ENCODE measurements at regions not wholly inside any gene's neighbourhood (a gene's known extent, or its start where the extent isn't known, plus 50 kb on each side); places are given as distances from the start of the nearest gene placed in this dataset.
A peak's percentile ranks its signal among the peaks of the same experiment; 100 is the strongest.
"Not testable (repeated sequence)": the region's sequence is repeated elsewhere in the genome, so short reads cannot be mapped to it uniquely, and the experiment has no call there.

DNA sequence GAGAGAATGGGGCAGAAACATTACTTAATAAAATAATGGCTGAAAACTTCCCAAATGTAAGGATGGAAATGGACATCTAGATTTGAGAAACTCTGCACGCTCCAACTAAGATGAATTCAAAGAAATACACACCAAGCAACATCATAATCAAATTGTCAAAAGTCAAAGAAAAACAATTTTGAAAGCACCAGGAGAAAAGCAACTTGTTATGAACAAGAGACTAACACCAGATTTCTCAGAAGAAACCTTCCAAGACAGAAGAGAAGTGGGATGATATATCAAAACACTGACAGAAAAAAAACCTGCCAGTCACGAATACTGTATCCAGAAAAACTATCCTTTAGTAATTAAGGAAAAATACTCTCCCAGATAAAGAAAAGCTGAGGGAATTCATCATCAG, 208.6 kb upstream of the SAMSN1 start:
- DNase-seq (ENCODE audit: low spot score): no peak

DNA sequence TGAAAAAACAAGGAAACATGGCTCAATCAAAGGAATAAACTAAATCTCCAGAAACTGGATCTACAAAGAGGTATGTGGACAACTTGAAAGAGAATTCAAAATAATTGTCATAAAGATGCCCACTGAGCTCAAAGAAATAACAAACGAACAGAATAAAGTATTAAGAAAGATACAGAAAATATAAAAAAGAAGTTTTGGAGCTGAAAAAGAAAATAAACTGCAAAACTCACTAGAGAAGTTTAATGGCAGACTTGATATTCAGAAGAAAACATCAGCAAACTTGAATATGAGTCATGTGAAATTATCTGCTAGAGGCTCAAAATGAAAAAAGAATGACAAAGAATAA, 208.1 kb upstream of the SAMSN1 start:
- no peak for DNase-seq (ENCODE audit: low spot score)

GRCh38 chr21:14753466-14754258, 207.5 kb upstream of the SAMSN1 start:
- no peak for DNase-seq (ENCODE audit: low spot score)

GRCh38 chr21:14753069-14753465, 207.0 kb upstream of the SAMSN1 start:
- DNase-seq (ENCODE audit: low spot score): no peak

DNA sequence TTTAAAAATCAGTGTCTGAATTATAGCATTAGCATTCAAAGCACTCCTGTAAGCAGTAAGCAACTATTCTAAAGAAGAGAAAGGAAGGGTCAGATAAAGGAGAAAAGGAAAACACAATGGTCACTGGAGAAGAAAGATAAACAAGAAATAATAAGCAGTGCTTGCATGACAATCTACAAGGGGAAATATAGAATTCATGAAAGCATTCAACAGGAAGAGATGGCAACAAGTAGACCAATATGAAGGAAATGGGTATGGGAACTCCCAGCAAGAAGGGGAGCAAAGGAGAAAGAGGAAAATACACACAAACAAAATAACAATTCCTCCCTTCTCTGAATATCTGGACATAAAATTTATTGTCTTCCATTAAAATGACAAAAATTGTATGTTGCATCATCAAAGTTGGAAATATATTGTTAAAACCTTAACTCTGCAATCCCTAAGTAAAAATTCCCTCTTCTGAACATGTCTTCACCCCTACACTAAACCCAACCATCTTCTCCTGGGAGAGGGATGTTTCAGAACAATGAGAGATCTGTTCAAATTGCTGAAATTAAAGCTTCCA, 206.3 kb upstream of the SAMSN1 start:
- no peak for DNase-seq (ENCODE audit: low spot score)

- no peak for DNase-seq (ENCODE audit: low spot score)
Observed at GRCh38 chr21:14751602-14752344, 205.7 kb upstream of the SAMSN1 start.

DNA sequence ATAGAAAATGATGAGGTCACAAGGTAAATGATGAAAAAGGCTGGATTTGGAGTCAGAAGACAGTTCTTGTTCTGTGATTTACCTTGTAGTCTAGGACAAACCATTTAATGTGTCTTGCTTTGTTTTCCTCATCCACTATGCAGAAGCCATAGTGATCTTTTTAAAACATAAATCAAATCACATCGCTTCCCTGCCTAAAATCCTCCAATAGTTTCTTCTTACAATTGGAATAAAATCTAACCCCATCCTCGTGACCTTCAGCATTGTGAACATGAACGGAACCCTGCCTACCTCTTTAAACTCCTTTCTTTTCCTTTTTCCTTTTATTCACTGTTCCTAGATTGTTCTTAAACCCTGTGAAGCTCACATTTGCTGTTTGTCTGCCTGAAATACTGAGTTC, 204.9 kb upstream of the SAMSN1 start:
- DNase-seq (ENCODE audit: low spot score): no peak

DNA sequence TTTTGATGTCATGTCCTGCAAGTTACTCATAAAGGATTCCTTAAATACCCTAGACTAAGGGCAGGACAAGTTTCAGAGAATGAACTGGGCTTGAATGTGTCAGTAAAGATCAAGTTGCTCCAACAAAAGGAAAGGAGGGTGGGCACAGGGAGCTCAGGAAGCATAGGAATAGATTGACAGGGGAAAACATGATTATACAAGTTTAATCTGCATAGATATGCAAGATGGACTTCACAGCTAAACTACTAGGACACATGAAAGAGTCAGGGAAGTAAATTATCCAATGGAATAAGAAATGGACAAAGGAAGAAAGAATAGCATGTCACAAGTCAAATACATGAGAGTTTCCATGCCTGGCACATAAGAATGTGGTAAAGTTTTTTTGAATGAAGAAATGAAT, 203.9 kb upstream of the SAMSN1 start:
- no peak for DNase-seq (ENCODE audit: low spot score)

DNA sequence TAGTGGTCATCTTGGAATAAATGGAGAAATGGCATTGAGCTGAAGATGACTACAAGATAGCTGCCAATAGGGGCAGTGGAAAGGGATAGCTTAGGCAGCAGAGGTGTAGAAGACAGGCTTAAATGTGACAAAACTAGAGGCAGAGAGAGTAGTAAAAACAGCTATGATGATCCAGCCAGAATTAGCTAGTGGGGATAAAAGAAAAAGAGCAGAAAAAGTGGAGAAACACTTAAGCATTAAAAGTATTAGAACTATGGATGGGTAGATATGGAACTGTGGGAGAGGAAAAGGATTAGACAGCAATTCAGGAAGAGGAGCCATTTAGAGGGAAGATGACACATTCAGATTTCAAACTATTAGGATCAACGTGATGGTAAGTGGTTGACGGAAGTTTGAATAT, 202.5 kb upstream of the SAMSN1 start:
- no peak for DNase-seq (ENCODE audit: low spot score)

- DNase-seq (ENCODE audit: low spot score): no peak
Observed at GRCh38 chr21:14744368-14744767, 198.3 kb upstream of the SAMSN1 start.

GRCh38 chr21:14742119-14742518, 196.0 kb upstream of the SAMSN1 start:
- DNase-seq (ENCODE audit: low spot score): no peak

GRCh38 chr21:14741256-14741655, 195.1 kb upstream of the SAMSN1 start:
- no peak for DNase-seq (ENCODE audit: low spot score)

DNA sequence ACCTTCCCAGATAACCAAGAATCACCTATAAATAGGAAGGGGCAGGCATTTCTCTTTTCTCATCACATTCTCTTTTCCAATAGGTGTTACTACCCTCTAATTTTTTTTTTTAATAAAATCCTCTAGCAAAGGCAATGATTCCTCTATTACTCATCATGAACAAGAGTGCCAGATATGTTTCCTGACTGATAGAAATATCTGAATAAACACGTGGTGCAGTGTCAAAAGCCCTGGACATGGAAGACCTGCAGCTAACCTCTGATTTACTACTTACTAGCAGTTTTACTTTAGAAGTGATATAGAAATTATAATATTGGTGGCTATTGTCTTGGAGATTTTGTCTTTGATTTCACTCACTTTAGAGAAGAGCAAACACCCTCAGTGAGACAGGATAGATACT, 194.6 kb upstream of the SAMSN1 start:
- DNase-seq (ENCODE audit: low spot score): no peak

- DNase-seq (ENCODE audit: low spot score): no peak
Observed at GRCh38 chr21:14740116-14740515, 194.0 kb upstream of the SAMSN1 start.

DNA sequence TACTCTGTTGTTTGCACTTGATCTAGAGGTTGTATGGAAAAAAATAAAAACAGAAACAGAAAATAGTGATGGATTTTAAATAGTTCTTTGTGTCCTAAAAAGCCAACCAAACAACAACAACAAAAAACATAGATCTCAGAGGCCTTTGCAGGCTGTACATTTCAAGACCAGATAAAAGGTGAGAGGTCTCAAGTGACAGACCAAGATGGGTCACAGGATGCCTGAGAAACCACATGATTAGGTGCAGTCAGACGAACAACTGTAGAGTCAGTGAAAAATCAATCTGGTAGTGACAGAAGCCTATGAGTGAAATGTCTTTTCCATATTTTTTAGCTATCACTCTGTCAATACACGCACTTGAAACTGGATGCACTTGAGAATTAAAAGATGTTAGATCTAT, 193.5 kb upstream of the SAMSN1 start:
- DNase-seq (ENCODE audit: low spot score): no peak

DNA sequence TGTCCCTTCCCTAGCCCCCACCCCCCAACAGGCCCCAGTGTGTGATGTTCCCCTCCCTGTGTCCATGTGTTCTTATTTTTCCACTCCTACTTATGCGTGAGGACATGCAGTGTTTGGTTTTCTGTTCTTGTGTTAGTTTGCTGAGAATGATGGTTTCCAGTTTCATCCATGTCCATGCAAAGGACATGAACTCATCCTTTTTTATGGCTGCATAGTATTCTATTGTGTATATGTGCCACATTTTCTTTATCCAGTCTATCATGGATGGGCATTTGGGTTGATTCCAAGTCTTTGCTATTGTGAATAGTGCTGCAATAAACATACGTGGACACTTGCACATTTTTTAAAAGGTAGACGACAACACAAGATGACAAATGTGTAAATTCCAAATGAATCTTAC, 192.5 kb upstream of the SAMSN1 start:
- not testable (repeated sequence) for DNase-seq (ENCODE audit: low spot score)

DNA sequence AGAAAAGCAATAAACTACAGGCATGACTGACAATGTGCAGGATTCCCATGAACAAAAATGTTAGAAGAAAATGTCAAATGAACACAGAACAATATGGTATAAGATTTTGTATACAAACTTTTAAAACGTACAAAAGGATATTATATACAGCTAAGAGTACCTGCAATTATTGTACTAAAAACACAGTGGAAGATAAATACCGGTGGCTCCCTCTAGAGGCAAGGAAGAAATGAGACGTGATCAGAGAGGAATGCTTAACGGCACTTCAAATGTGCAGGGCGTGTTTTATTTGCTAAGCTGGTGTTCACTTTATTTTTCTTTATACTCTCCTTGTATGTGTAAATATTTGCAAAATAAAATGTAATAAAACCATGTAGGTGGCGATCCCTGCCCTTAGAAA, 191.8 kb upstream of the SAMSN1 start:
- peak; percentile 12 for DNase-seq (ENCODE audit: low spot score)

DNA sequence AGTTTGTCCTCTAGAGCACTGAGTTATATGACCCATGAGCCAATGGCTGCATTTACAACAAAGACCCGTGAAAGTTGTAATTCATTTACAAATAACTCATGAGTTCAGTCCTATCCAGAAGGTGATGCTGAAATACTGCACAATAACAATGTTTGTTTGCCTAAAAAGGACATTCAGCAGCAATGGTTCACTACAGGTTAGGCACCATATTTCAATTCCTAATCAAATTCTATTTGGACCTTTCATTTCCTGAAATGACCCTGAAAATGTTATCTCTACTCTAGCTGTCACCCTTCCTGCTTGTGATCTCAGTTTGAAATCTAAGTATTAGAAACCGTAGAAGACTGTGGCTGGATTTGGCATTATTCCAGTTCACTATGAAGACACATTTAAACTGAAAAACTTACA, 191.2 kb upstream of the SAMSN1 start:
- DNase-seq (ENCODE audit: low spot score): no peak

- no peak for DNase-seq (ENCODE audit: low spot score)
Observed at GRCh38 chr21:14736672-14737071, 190.6 kb upstream of the SAMSN1 start.

DNA sequence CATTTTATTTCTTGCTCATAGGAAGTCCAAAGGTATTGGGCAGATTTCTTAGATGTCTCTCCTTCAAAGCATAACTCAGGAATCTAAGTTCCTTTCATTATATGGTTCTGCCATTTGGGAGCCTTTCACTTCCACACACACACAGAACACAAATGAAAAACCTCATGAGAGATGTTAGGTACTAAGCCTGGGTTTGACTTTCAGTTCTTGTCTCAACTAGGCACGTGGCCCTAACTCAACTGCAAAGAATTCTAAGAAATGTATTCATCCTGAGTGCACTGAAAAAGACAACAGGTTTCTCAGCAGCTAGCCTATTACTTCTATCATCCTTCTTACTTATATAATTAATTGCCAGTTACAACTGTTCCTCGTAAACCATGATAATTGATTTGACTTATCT, 190.0 kb upstream of the SAMSN1 start:
- no peak for DNase-seq (ENCODE audit: low spot score)

DNA sequence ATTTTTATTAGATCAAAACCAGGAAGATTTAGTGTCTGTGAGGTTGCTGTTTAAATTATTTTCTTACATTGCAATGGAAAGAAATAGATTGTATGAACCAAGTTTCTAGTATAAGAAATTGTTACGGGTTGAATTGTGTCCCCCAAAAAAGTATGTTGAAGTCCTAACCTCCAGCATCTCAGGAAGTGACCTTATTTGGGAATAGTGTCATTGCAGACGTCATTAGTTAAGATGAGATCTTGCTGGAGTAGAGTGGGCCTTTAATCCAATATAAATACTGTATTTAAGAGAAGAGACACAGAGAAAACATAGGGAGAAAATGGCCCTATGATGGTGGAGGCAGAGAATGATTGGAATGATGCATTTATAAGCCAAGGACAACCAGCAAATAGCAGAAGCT, 188.7 kb upstream of the SAMSN1 start:
- no peak for DNase-seq (ENCODE audit: low spot score)

DNA sequence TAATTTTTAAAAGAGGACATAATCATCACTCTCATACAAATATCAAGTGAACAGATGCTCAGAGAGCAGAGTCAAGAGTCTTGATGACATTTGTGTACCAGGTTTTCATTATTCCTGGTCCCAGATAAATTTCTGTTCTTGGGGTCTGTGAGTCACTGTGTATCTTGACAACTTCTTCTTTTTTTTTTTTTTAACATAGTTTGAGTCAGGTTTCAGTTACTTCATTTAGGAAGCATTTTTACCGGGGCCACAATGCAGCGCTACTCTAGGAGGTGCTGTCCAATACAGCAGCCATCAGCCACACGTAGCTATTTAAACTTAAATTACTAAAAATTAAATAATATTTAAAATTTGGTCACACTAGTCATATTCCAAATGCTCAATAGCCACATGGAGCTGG, 188.1 kb upstream of the SAMSN1 start:
- DNase-seq (ENCODE audit: low spot score): no peak

GRCh38 chr21:14725219-14725618, 179.1 kb upstream of the SAMSN1 start:
- DNase-seq (ENCODE audit: low spot score): no peak
